Nephron progenitor cell (in vitro differentiated cells): ENCODE measurements at regions not wholly inside any gene's neighbourhood (a gene's known extent, or its start where the extent isn't known, plus 50 kb on each side); places are given as distances from the start of the nearest gene placed in this dataset.
"Not testable (repeated sequence)": the region's sequence is repeated elsewhere in the genome, so short reads cannot be mapped to it uniquely, and the experiment has no call there.

ENCODE experiments used
- DNase-seq: peaks from one replicate; pipeline ENCODE4 v3.0.0; 2021
- H3K27ac Mint-ChIP-seq: 2 replicates; pipeline ENCODE4 v1.8.0; 2021; ENCODE audit warnings: mild to moderate bottlenecking, moderate library complexity, mixed read lengths
- H3K27me3 Mint-ChIP-seq: 2 replicates; pipeline ENCODE4 v1.8.0; 2021; ENCODE audit warnings: mild to moderate bottlenecking, low read depth, mixed read lengths; ENCODE audit not compliant: poor library complexity
- H3K36me3 Mint-ChIP-seq: 2 replicates; pipeline ENCODE4 v1.8.0; 2021; ENCODE audit warnings: low read depth, mixed read lengths
- H3K4me1 Mint-ChIP-seq: 2 replicates; pipeline ENCODE4 v1.8.0; 2021; ENCODE audit warnings: mixed read lengths
- H3K4me3 Mint-ChIP-seq: 2 replicates; pipeline ENCODE4 v1.8.0; 2021; ENCODE audit warnings: mild to moderate bottlenecking, moderate library complexity, mixed read lengths
- H3K9me3 Mint-ChIP-seq: 2 replicates; pipeline ENCODE4 v1.8.0; 2021; ENCODE audit warnings: mild to moderate bottlenecking, moderate library complexity, mixed read lengths
- TF ChIP-seq, protein P1 (sequence below): fragments of 200-600 bp; sonication (generic); IDR thresholded peaks from 2 replicates; pipeline ENCODE4 v1.5.0; 2021; ENCODE audit warnings: antibody characterized with exemption

DNA sequence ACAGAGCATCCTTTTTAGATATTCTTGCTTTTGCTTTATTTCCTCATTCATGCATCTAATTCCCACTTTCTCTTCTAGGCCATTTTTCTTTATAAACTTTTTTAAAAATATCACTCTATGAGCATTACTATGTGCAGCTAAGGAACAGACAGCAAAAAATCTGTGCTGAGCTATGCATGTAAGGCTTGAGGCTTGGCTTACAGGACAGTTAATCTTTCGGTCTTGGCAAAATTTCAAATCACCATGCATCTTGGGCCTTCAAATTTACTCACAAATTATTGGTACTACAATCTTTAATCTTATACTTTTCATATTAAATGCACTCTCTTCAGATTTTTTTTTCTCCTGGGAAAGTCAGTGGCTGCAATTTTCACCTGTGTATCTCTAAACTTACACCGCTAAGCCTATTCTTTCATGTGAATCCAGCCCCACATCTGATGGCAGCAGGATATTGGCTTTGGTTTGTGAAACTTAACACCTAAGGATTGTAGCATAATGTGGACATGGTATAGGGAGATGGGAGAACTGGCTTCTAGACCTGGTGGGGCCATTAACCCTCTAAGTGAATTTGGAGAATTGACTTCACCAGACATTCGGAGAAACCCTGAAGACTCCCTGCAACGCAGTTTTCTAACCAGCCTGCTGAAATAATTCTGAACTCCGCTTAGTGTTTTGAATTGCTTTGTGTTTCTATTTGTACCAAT lies 278.3 kb downstream of the SPRY1 start:
- Mint-ChIP-seq H3K4me1 (peaks cover 47% of the 10 kb centered on the region), H3K9me3 (no peaks in the 10 kb centered on the region), H3K27ac (peak overlapping the region; percentile 7), H3K4me3 (no peak overlapping the region), H3K36me3 (no peaks in the 10 kb centered on the region), H3K27me3 (no peaks in the 10 kb centered on the region)
- no peak for DNase-seq
- TF ChIP-seq, protein P1, sequence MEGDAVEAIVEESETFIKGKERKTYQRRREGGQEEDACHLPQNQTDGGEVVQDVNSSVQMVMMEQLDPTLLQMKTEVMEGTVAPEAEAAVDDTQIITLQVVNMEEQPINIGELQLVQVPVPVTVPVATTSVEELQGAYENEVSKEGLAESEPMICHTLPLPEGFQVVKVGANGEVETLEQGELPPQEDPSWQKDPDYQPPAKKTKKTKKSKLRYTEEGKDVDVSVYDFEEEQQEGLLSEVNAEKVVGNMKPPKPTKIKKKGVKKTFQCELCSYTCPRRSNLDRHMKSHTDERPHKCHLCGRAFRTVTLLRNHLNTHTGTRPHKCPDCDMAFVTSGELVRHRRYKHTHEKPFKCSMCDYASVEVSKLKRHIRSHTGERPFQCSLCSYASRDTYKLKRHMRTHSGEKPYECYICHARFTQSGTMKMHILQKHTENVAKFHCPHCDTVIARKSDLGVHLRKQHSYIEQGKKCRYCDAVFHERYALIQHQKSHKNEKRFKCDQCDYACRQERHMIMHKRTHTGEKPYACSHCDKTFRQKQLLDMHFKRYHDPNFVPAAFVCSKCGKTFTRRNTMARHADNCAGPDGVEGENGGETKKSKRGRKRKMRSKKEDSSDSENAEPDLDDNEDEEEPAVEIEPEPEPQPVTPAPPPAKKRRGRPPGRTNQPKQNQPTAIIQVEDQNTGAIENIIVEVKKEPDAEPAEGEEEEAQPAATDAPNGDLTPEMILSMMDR: no peak

DNA sequence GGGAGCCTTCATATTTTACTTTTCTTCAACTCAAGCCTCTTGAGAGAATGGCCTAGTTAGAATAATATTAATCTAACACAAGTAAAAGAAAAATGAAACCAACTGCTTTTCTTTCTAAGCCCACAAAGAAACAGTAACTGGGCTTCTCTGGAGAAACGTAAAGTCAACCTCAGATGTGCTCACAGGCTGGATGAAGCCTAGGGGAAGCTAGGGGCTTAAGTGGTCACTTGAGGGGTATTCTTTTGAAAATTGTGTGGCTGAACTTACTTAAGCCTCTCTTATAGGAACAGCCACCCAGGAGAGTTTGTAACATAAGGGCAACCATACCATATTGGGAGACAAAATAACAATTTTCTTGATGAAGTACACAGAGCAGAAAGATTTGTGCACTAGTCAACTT lies 279.0 kb downstream of the SPRY1 start:
- H3K36me3 Mint-ChIP-seq: no peaks in the 10 kb centered on the region
- TF ChIP-seq, protein P1: no peak
- H3K9me3 Mint-ChIP-seq: no peaks in the 10 kb centered on the region
- H3K27ac Mint-ChIP-seq: no peak overlapping the region
- H3K4me1 Mint-ChIP-seq: peaks cover 47% of the 10 kb centered on the region
- DNase-seq: no peak
- H3K4me3 Mint-ChIP-seq: no peak overlapping the region
- no peaks in the 10 kb centered on the region for H3K27me3 Mint-ChIP-seq

DNA sequence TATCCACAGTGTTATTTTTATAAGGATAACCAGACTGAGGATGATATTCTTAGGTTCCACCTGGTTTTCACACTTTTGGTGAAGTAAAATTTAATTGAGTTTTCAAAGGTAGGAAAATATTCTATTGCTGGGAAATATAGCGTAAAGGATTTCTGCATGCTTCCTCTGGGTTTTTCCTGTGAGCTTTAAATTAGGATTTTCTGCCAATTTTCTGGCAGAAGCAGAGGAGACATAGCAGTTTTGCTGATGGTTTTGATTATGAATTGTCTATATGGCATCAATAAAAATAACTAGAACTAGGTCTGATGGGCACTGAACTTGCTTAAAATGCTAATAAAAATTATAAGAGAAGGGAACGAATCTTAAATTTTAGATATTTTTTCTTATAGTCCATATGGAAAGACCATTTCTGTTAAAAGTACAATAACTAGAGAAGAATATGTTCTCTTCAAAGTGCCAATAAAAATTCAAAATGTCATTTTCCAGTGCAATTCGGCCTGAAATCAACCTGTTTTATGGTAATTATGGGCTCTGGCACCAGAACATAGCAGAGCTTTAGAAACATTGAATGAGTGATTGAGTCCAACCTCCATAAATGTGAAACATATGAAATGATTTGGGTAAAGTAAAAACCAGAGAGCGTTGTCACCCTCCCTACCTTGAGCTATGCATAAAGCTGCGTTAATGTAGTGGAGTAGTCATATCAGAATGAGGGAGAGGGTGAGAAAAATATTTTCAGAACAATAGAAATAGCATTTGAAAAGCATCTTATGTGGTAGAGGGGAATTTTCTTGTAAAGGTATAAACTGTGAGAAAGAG lies 279.7 kb downstream of the SPRY1 start:
- Mint-ChIP-seq H3K4me1 (peaks cover 47% of the 10 kb centered on the region), H3K4me3 (no peak overlapping the region), H3K27me3 (no peaks in the 10 kb centered on the region), H3K27ac (no peak overlapping the region), H3K36me3 (no peaks in the 10 kb centered on the region), H3K9me3 (no peaks in the 10 kb centered on the region)
- TF ChIP-seq, protein P1: no peak
- no peak for DNase-seq

DNA sequence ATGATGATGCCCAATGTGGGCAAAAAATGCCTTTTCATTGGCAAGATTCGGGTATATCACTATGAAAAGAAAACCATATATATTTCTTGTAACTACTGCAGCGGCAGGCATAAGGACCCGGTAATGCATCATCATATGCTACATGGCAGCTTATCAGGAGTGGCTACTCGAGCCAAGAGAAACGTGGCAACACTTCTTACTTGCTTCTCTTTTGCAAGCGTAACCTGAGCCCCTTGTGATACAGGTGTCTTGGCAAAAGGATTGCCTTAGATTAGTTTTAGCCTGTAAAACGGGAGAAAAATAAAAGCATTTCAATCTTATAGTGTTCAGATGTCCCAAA lies 280.3 kb downstream of the SPRY1 start:
- no peak overlapping the region for H3K4me3 Mint-ChIP-seq
- H3K36me3 Mint-ChIP-seq: no peaks in the 10 kb centered on the region

DNA sequence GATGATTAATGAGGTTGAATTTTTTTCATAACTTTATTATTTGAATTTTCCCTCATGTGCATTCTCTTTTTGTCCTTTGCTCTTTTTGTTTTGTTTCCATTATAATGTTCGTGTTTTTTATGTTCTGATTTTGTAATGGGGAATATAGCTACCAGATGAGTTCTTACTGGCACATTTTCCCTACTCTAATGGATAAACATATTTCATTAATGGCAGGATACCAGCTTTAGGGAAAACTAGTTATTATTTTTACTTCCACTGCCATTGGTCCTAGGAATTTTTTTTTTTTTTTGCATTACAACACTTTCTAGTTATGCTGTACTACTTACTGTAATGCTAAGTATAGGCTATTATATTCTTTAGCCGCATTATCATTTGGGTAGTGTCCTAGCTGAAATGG lies 286.3 kb downstream of the SPRY1 start:
- no peak for DNase-seq
- H3K4me1 Mint-ChIP-seq: peaks cover 3% of the 10 kb centered on the region
- H3K27ac Mint-ChIP-seq: no peak overlapping the region
- peaks cover 18% of the 10 kb centered on the region for H3K36me3 Mint-ChIP-seq
- H3K27me3 Mint-ChIP-seq: no peaks in the 10 kb centered on the region
- no peak overlapping the region for H3K4me3 Mint-ChIP-seq
- peaks cover 50% of the 10 kb centered on the region for H3K9me3 Mint-ChIP-seq
- TF ChIP-seq, protein P1: no peak

More for the DNA sequence above, 280.3 kb downstream of the SPRY1 start:
- peaks cover 47% of the 10 kb centered on the region for H3K4me1 Mint-ChIP-seq
- no peak for DNase-seq
- H3K27ac Mint-ChIP-seq: no peak overlapping the region
- no peaks in the 10 kb centered on the region for H3K27me3 Mint-ChIP-seq
- TF ChIP-seq, protein P1: no peak
- H3K9me3 Mint-ChIP-seq: no peaks in the 10 kb centered on the region

DNA sequence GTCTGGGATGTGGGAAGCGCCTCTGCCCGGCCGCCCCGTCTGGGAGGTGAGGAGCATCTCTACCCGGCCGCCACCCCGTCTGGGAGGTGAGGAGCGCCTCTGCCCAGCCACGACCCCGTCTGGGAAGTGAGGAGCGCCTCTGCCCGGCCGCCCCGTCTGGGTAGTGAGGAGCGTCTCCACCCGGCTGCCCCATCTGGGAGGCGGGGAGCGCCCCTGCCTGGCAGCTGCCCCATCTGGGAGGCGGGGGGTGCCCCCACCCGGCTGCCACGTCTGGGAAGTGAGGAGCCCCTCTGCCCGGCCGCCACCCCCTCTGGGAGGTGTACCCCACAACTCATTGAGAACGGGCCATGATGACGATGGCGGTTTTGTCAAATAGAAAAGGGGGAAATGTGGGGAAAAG lies 288.3 kb downstream of the SPRY1 start:
- H3K4me1 Mint-ChIP-seq, H3K4me3 Mint-ChIP-seq, H3K27ac Mint-ChIP-seq, DNase-seq, H3K27me3 Mint-ChIP-seq: not testable (repeated sequence)
- H3K36me3 Mint-ChIP-seq: peaks cover 23% of the 10 kb centered on the region
- H3K9me3 Mint-ChIP-seq: peaks cover 69% of the 10 kb centered on the region

DNA sequence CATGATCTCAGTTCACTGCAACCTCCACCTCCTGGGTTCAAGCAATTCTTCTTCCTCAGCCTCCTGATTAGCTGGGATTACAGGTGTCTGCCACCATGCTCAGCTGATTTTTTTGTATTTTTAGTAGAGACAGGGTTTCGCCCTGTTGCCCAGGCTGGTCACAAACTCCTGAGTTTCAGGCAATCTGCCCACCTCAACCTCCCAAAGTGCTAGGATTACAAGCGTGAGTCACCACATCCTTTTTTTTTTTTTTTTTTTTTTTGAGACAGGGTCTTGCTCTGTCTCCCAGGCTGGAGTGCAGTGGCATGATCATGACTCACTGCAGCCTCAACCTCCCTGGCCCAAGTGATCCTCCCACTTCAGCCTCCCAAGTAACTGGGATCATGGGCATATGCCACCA lies 298.9 kb downstream of the SPRY1 start:
- not testable (repeated sequence) for DNase-seq, H3K27ac Mint-ChIP-seq, H3K27me3 Mint-ChIP-seq, H3K36me3 Mint-ChIP-seq, H3K4me3 Mint-ChIP-seq, H3K4me1 Mint-ChIP-seq, H3K9me3 Mint-ChIP-seq
